Esophagus muscularis mucosa (tissue), 4 donors: ENCODE measurements at regions not wholly inside any gene's neighbourhood (a gene's known extent, or its start where the extent isn't known, plus 50 kb on each side); places are given as distances from the start of the nearest gene placed in this dataset.

Experiments used
- DNase-seq: peaks from one replicate; pipeline ENCODE4 v3.0.0-alpha.2; 2017; ENCODE audit errors: extremely low spot score
- H3K27ac ChIP-seq, 4 donors: fragments of 200-600 bp; sonication (generic); replicated peaks in 1 of 4; 1 replicate in 3 of 4; 2 replicates in 1 of 4; pipeline ENCODE4 v1.5.1; 2016 to 2019; ENCODE audit warnings: mild to moderate bottlenecking in 1 of 4
- H3K27me3 ChIP-seq, 4 donors: fragments of 200-600 bp; sonication (generic); one replicate each; pipeline versions ENCODE4 v1.5.1 to v1.6.0; 2016 to 2019
- H3K36me3 ChIP-seq, 4 donors: fragments of 200-600 bp; sonication (generic); one replicate each; pipeline ENCODE4 v1.5.1; 2016 to 2019
- H3K4me1 ChIP-seq, 4 donors: fragments of 200-600 bp; sonication (generic); one replicate each; pipeline ENCODE4 v1.5.1; 2016 to 2019
- H3K4me3 ChIP-seq, 4 donors: fragments of 200-600 bp; sonication (generic); 1 replicate in 2 of 4; 2 replicates in 2 of 4; pipeline ENCODE4 v1.5.1; 2016 to 2019; ENCODE audit warnings: mild to moderate bottlenecking in 4 of 4, moderate library complexity in 1 of 4
- H3K9me3 ChIP-seq, 4 donors: fragments of 200-600 bp; sonication (generic); 1 replicate in 3 of 4; 2 replicates in 1 of 4; pipeline ENCODE4 v1.5.1; 2016 to 2019
- EP300 ChIP-seq: sonication (generic); formaldehyde crosslinking; IDR thresholded peaks from one replicate; pipeline ENCODE4 v1.6.1; 2017; ENCODE audit warnings: antibody characterized with exemption
- POLR2A ChIP-seq: fragments of 450-650 bp; IDR thresholded peaks from one replicate; pipeline ENCODE4 v1.6.1; 2017; ENCODE audit warnings: antibody characterized with exemption, moderate library complexity, mild to moderate bottlenecking, low read depth
- POLR2AphosphoS5 ChIP-seq, 2 donors: sonication (generic); formaldehyde crosslinking; IDR thresholded peaks; one replicate each; pipeline ENCODE4 v1.6.1; 2017; ENCODE audit warnings: antibody characterized with exemption in 2 of 2
- WGBS: methylation state at CpG from one replicate; pipeline ENCODE4 v1.1.5; 2018; 5-methylcytosine and 5-hydroxymethylcytosine counted together
- intact Hi-C: fragments of 100-400 bp; cut with DNase I; formaldehyde crosslinking; loops from one replicate; pipeline ENCODE4 v1.15.1; 2023
- TF ChIP-seq, protein P1 (sequence below), 3 experiments: fragments of 200-600 bp in 2 of 3; fragments of 450-650 bp in 1 of 3; sonication (generic) in 2 of 3; IDR thresholded peaks; one replicate each; pipeline ENCODE4 v1.5.1; 2017 to 2019; ENCODE audit warnings: antibody characterized with exemption in 3 of 3, mild to moderate bottlenecking in 2 of 3, moderate library complexity in 1 of 3

DNA sequence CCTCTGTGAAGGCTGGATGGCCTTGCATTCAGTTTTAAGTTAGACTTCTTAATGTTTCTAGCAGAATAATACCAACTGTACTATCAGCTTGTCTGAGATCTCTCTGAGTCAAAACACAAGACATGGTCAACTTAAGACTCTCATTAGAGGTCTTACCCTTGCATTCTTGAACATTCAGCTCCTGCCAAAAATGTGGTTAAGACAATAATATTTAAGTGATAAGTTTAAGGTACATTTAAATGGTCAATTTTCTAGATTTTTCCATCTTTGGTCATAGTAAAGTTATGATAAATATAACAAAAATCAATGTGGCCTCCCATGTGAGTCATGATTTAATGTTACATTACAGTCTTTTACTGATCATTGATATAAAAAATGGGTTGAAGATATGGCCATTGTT, 75.0 kb downstream of the NR2F1 start:
- H3K36me3 ChIP-seq = no peaks in the 10 kb centered on the region
- H3K9me3 ChIP-seq = no peaks in the 10 kb centered on the region
- no peak overlapping the region for H3K27ac ChIP-seq
- H3K4me3 ChIP-seq = no peak overlapping the region
- intact Hi-C loops = no loop called here
- no peak for TF ChIP-seq POLR2A
- no peak for TF ChIP-seq POLR2AphosphoS5 (IDR thresholded peaks at IDR 0.05)
- TF ChIP-seq, protein P1, sequence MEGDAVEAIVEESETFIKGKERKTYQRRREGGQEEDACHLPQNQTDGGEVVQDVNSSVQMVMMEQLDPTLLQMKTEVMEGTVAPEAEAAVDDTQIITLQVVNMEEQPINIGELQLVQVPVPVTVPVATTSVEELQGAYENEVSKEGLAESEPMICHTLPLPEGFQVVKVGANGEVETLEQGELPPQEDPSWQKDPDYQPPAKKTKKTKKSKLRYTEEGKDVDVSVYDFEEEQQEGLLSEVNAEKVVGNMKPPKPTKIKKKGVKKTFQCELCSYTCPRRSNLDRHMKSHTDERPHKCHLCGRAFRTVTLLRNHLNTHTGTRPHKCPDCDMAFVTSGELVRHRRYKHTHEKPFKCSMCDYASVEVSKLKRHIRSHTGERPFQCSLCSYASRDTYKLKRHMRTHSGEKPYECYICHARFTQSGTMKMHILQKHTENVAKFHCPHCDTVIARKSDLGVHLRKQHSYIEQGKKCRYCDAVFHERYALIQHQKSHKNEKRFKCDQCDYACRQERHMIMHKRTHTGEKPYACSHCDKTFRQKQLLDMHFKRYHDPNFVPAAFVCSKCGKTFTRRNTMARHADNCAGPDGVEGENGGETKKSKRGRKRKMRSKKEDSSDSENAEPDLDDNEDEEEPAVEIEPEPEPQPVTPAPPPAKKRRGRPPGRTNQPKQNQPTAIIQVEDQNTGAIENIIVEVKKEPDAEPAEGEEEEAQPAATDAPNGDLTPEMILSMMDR (IDR thresholded peaks at IDR 0.05) = no peak
- no peak for TF ChIP-seq EP300
- H3K4me1 ChIP-seq = no peaks in the 10 kb centered on the region
- H3K27me3 ChIP-seq = no peaks in the 10 kb centered on the region
- no peak for DNase-seq

DNA sequence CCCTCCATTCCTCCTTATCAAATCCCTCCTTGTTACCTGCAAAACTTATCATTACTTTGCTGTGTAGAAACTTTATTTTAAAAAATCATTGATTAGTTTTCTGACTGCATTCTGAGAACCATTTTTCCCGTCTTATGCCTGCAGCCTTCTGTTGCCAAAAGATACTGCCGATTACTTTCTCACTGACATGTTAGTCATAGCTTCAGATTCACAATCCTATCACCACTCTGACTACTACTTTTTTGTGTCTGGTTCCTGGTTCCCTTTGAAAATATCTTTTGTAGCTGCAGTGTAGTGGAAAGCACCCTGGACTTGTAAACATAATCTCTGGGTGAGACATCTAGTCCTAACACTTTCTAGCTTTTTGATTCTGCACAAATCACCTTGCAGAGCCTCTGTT, 71.7 kb downstream of the NR2F1 start:
- TF ChIP-seq EP300 = no peak
- no peak for TF ChIP-seq POLR2A
- no peak for TF ChIP-seq POLR2AphosphoS5 (IDR thresholded peaks at IDR 0.05)
- TF ChIP-seq, protein P1 (IDR thresholded peaks at IDR 0.05) = no peak
- H3K4me1 ChIP-seq = no peaks in the 10 kb centered on the region
- no peaks in the 10 kb centered on the region for H3K9me3 ChIP-seq
- WGBS = 97% methylated on average over 2 of the region's 2 CpGs
- H3K4me3 ChIP-seq = no peak overlapping the region
- DNase-seq = no peak
- intact Hi-C loops = no loop called here
- H3K27ac ChIP-seq = no peak overlapping the region
- no peaks in the 10 kb centered on the region for H3K27me3 ChIP-seq
- H3K36me3 ChIP-seq = no peaks in the 10 kb centered on the region

DNA sequence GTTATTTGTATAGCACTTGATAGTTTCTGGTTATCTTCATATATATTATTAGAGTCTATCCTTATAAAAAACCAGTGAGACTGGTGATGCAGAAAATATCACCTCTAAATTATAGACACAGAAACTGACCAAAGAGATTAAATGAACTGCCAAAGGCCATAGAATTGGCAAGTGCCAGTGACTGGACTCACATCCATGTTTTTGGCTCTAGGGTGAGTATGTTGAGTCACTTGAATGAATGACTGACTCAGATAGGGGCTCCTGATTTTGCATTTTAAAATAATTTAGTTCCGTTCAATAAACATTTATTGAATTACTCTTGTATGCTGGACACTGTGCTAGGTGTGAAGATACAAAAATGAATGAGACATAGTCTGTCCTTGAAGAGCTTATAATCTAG, 70.7 kb downstream of the NR2F1 start:
- no peak overlapping the region for H3K4me3 ChIP-seq
- no peaks in the 10 kb centered on the region for H3K9me3 ChIP-seq
- intact Hi-C loops = no loop called here
- no peaks in the 10 kb centered on the region for H3K4me1 ChIP-seq
- no peaks in the 10 kb centered on the region for H3K27me3 ChIP-seq
- no peaks in the 10 kb centered on the region for H3K36me3 ChIP-seq
- 100% methylated on average over 1 of the region's 1 CpG for WGBS
- H3K27ac ChIP-seq = no peak overlapping the region
- no peak for DNase-seq
- TF ChIP-seq, protein P1 (IDR thresholded peaks at IDR 0.05) = no peak
- TF ChIP-seq EP300 (no peak), POLR2A (no peak), POLR2AphosphoS5 (IDR thresholded peaks at IDR 0.05) (no peak)

DNA sequence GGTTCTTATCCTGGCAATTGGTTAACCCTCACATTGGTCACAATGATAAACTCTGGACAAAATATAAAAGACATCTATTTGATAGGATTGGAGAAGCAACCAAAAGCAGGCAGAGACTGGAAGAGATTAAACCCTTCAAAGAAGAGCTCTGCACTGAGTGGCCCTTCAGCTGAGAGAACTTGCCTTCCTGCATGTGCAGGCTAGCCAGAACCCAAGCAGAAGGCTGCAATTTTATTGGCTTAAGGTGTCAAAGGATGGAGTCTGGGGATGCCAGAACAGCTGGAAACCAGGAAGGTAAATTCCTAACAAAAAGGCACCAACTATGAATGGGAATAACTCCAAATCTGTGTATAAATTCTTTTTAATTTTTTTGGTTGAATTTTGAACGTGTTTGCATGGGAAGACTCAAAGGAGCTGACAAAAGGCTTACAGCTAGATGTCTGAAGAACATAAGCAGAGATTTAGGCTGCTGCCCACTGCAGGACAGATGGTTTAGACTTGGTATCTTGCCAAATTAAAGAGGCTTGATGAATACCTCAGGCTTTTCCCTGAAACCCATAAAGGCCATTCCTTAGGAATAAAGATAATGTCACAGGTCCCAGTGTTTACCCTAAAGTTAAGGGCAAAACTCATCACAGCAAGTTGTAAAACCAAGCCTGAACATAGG, 66.3 kb downstream of the NR2F1 start:
- intact Hi-C loops = no loop called here
- WGBS = 56% methylated on average over 1 of the region's 1 CpG

More for the DNA sequence above, 66.3 kb downstream of the NR2F1 start:
- TF ChIP-seq POLR2AphosphoS5 (IDR thresholded peaks at IDR 0.05) (no peak), POLR2A (no peak), EP300 (no peak)
- TF ChIP-seq, protein P1 (IDR thresholded peaks at IDR 0.05) = no peak
- no peaks in the 10 kb centered on the region for H3K4me1 ChIP-seq
- no peak overlapping the region for H3K27ac ChIP-seq
- no peaks in the 10 kb centered on the region for H3K27me3 ChIP-seq
- no peaks in the 10 kb centered on the region for H3K36me3 ChIP-seq
- DNase-seq = no peak
- no peak overlapping the region for H3K4me3 ChIP-seq
- no peaks in the 10 kb centered on the region for H3K9me3 ChIP-seq
